Ectodermal cell (in vitro differentiated cells): ENCODE measurements at regions not wholly inside any gene's neighbourhood (a gene's known extent, or its start where the extent isn't known, plus 50 kb on each side); places are given as distances from the start of the nearest gene placed in this dataset.

ENCODE experiments used
- H3K27ac ChIP-seq: 2 replicates; pipeline ENCODE4 v1.7.0; 2013; ENCODE audit warnings: mild to moderate bottlenecking, low read depth, low read length; ENCODE audit not compliant: insufficient read depth, poor library complexity, severe bottlenecking
- H3K27me3 ChIP-seq: 2 replicates; pipeline ENCODE4 v1.7.0; 2013; ENCODE audit warnings: mild to moderate bottlenecking, low read length; ENCODE audit not compliant: insufficient read depth, control insufficient read depth, poor library complexity, severe bottlenecking
- H3K36me3 ChIP-seq: one replicate; pipeline ENCODE4 v1.7.0; 2013; ENCODE audit warnings: low read length; ENCODE audit not compliant: control insufficient read depth, insufficient read depth
- H3K4me1 ChIP-seq: one replicate; pipeline ENCODE4 v1.7.0; 2013; ENCODE audit warnings: low read length; ENCODE audit not compliant: control insufficient read depth, insufficient read depth
- H3K4me3 ChIP-seq: 2 replicates; pipeline ENCODE4 v1.7.0; 2013; ENCODE audit warnings: low read depth, low read length, control low read depth; ENCODE audit not compliant: insufficient read depth
- H3K9me3 ChIP-seq: 2 replicates; pipeline ENCODE4 v1.7.0; 2013; ENCODE audit warnings: mild to moderate bottlenecking, low read length, moderate library complexity; ENCODE audit not compliant: control insufficient read depth
- WGBS, 2 experiments: methylation state at CpG; one replicate each; pipeline ENCODE4 v1.1.7; 2013; ENCODE audit warnings: missing lambda C conversion rate in 2 of 2; 5-methylcytosine and 5-hydroxymethylcytosine counted together

DNA sequence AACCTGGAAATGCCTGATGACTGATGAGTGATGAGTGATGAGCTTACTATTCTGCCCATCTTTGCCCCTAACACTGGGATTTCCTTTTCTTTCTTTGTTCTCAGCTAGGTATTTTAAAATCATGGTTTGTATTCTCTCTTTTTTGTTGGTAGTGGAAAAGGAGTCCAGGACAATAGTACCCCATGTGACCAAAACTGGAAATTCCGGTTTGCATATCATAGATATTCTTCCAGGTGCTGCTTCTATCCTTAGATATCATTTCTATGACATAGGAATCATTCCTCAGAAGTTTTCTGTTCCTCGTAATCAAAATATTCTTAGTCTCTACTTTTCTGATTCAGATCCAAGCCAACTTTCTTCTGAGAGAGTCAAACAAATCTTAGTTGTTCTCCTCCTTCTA lies 320.5 kb upstream of the TET2 start:
- WGBS, 2 experiments: 88 to 98% methylated on average over 2 of the region's 2 CpGs
- no peaks in the 10 kb centered on the region for H3K4me1 ChIP-seq
- H3K27me3 ChIP-seq: no peaks in the 10 kb centered on the region
- no peaks in the 10 kb centered on the region for H3K36me3 ChIP-seq
- H3K4me3 ChIP-seq: no peak overlapping the region
- no peaks in the 10 kb centered on the region for H3K9me3 ChIP-seq
- no peak overlapping the region for H3K27ac ChIP-seq

DNA sequence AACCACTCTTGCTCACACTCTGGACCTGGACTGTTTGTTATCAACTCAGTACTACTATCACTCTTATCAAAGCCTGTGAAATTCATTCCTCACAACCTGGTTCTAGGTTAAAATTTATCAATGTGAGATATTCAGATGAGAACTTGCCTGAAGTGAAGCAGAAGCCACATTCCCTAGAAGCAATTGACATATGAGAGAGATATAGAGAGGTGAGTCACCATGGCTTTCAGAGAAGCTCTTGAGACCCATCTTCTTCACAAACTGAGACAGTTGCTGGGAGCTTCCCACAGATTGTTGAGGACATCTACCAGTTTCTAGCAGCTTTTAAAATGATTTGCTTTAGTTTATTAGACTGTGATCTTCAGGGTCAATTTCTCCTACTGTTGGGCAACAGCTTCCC lies 316.9 kb upstream of the TET2 start:
- Histone ChIP-seq H3K27ac (no peak overlapping the region), H3K9me3 (no peaks in the 10 kb centered on the region), H3K27me3 (no peaks in the 10 kb centered on the region), H3K4me3 (no peak overlapping the region), H3K36me3 (no peaks in the 10 kb centered on the region), H3K4me1 (no peaks in the 10 kb centered on the region)

DNA sequence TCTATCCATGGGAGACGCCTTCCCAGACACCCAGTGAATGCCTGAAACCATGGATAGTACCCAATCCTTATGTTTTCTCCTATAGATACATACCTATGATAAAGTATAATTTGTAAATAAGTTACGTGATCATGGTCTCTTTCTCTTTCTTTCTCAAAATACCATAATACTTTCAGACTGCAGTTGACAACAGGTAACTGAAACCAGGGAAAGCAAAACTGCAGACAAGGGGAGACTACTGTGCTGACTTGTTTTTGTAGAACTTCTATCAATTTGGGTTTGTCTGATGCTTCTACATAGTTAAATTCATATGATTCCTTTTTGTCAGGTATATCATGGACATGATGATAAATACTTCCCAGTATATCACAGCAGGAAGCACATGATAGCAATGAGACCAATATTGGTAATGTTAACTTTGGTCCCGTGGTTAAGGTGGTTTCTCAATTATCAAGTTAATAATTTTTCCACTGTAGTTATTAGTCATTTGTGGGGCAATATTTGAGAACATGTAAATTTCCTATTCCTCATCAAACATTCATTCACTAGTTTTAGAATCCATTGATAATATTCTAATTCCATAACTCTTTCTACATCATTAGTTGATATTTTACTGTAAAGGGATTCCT lies 298.0 kb upstream of the TET2 start:
- 100% methylated on average over 1 of the region's 3 CpGs for WGBS, 2 experiments
- Histone ChIP-seq H3K36me3 (no peaks in the 10 kb centered on the region), H3K27ac (no peak overlapping the region), H3K27me3 (no peaks in the 10 kb centered on the region), H3K4me3 (no peak overlapping the region), H3K9me3 (no peaks in the 10 kb centered on the region), H3K4me1 (no peaks in the 10 kb centered on the region)

DNA sequence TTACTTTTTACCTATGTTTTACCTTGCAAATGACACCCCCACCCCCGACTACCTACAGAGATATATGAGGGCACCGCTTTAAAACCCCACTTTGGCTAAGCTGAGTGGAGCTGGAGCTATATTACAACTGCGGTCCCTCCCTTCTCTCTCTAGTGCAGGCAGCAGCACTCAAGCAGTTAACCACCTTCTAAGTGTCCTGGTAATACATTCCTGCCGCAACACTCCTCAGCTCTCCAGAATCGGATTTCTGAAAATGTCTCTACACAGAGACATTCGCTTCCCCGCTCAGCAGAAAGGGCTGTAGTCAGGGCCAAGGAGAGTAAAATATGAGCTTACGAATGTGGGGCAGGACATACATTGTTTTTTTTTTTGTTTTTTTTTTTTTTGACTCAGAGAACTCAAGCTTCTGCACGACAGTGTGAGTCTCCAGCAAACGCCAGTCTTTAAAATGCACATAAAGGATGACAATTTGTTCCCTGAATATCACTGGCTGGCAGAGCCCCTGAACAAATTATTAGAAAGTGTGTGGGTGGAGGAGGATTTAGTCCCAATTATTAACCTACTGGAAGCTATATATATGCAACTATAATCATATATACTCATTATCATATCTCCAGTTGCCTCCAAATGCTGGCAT lies 287.0 kb upstream of the TET2 start:
- Histone ChIP-seq H3K4me1 (peaks cover 9% of the 10 kb centered on the region), H3K36me3 (no peaks in the 10 kb centered on the region), H3K4me3 (no peak overlapping the region), H3K27me3 (no peaks in the 10 kb centered on the region), H3K27ac (no peak overlapping the region), H3K9me3 (no peaks in the 10 kb centered on the region)
- 73 to 78% methylated on average over 10 of the region's 10 CpGs for WGBS, 2 experiments

DNA sequence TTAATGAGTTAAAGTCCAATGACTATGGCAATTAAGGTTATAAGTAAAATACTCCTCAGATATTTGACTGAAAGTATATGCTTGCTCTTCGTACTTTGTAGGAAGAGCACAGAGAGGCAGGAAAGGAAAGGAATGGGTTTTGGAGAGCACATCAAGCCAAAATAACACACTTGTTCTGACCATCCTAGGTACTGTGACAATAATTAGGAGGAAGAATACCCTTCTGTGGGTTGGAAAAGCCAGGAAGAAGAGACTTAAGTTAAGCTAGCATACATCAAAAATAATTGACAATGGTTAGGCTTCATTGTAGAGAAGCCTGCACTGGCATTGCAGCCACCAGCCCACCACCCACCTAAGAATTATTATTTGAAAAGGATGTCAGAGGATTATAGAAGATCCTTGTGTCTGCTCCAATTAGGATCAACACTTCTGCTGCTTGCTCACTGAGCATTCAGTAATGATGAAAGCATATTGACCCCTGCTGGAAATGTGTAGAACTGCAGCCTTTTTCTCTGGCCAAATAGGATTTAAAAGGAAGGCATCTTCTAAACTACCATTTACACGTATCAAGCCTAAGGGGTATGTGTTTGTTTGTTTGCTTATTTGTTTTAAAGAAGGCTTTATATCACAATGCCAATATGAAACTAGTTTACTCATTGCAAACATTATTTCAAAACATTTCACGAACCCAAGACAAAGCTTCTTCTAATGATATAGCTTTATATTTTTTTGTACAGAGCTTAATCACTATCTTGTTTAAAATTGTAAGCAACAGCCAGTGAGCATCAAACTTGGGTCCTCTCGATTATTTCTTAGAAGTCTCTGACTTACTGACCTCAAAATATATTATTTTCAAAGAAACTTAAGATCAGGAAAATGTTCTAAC lies 286.2 kb upstream of the TET2 start:
- no peak overlapping the region for H3K27ac ChIP-seq
- 42 to 50% methylated on average over 2 of the region's 4 CpGs for WGBS, 2 experiments
- no peaks in the 10 kb centered on the region for H3K36me3 ChIP-seq
- no peaks in the 10 kb centered on the region for H3K27me3 ChIP-seq
- no peaks in the 10 kb centered on the region for H3K9me3 ChIP-seq
- no peak overlapping the region for H3K4me3 ChIP-seq
- H3K4me1 ChIP-seq: peaks cover 9% of the 10 kb centered on the region

DNA sequence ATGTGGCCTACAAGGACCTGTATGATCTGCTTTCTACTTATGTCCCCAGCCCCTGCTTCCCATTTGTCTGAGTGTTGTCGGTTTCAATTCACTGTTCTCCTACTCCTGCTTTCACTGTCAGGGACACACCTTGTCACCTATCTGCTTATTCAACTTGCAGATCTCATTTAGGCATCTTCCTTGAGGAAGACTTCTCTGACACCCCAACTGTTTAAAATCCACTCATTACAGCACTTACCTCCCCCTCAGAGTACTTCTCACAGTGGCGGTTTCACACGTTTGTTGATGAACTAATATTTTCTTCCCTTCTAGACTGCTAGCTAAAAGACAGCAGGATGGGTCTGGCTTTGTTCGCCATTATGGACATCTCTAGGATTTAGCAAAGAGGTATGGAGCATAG lies 279.9 kb upstream of the TET2 start:
- WGBS, 2 experiments: 89% methylated on average over 3 of the region's 4 CpGs
- H3K4me1 ChIP-seq: no peaks in the 10 kb centered on the region
- H3K27ac ChIP-seq: no peak overlapping the region
- no peaks in the 10 kb centered on the region for H3K36me3 ChIP-seq
- no peak overlapping the region for H3K4me3 ChIP-seq
- no peaks in the 10 kb centered on the region for H3K9me3 ChIP-seq
- H3K27me3 ChIP-seq: no peaks in the 10 kb centered on the region

GRCh38 chr4:104868533-104868932 lies 278.1 kb upstream of the TET2 start:
- H3K4me1 ChIP-seq: no peaks in the 10 kb centered on the region
- no peak overlapping the region for H3K27ac ChIP-seq
- H3K36me3 ChIP-seq: no peaks in the 10 kb centered on the region
- H3K9me3 ChIP-seq: no peaks in the 10 kb centered on the region
- H3K4me3 ChIP-seq: no peak overlapping the region
- no peaks in the 10 kb centered on the region for H3K27me3 ChIP-seq

- Histone ChIP-seq H3K4me1 (no peaks in the 10 kb centered on the region), H3K9me3 (no peaks in the 10 kb centered on the region), H3K36me3 (no peaks in the 10 kb centered on the region), H3K27me3 (no peaks in the 10 kb centered on the region), H3K4me3 (no peak overlapping the region), H3K27ac (no peak overlapping the region)
- 86% methylated on average over 2 of the region's 2 CpGs; no CpG with 5 or more reads in 1 of the 2 experiments for WGBS, 2 experiments
Observed at GRCh38 chr4:104868958-104869357, 277.7 kb upstream of the TET2 start.

GRCh38 chr4:104869831-104870230 lies 276.8 kb upstream of the TET2 start:
- Histone ChIP-seq H3K4me3 (no peak overlapping the region), H3K36me3 (no peaks in the 10 kb centered on the region), H3K4me1 (no peaks in the 10 kb centered on the region), H3K9me3 (no peaks in the 10 kb centered on the region), H3K27ac (no peak overlapping the region), H3K27me3 (no peaks in the 10 kb centered on the region)
- 100% methylated on average over 1 of the region's 1 CpG; no CpG with 5 or more reads in 1 of the 2 experiments for WGBS, 2 experiments

DNA sequence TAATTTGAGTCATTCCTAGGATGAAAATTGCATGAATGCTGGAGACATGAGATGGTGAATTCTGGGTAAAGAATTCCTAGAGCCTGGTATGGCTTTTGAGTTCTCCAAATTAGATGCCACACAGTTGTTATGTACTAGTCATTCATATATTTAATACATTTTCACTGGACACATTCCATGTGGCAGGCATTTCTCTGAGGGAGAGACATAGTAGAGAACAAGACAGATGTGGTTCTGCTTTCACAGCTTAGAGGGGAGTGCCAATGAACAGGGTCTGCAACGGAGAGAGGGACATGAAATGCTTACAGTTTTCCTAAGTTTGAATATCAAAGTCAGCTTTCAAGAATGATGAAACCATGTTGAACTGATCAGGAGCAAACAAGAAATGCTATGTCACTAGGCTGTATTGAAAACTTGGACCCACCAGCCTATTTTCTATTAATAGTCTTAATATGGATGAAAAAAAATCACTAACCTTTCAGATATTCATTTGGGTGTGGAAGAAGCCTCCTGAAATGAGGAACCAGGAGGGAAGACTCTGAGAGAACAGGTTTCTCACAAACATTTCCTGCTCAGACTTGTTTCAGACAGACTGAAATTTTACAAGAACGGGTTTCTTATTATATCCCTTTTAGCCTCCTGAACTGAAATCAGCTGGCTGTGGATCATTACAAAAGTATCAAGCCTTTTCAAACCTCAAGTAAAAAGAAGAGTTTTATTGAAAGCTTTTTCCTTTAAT lies 276.0 kb upstream of the TET2 start:
- Histone ChIP-seq H3K27ac (no peak overlapping the region), H3K36me3 (no peaks in the 10 kb centered on the region)
- 65 to 71% methylated on average over 2 of the region's 2 CpGs for WGBS, 2 experiments

More for the DNA sequence above, 276.0 kb upstream of the TET2 start:
- no peaks in the 10 kb centered on the region for H3K4me1 ChIP-seq
- no peaks in the 10 kb centered on the region for H3K27me3 ChIP-seq
- no peak overlapping the region for H3K4me3 ChIP-seq
- no peaks in the 10 kb centered on the region for H3K9me3 ChIP-seq
